GM10266 (cell line): ENCODE measurements at regions not wholly inside any gene's neighbourhood (a gene's known extent, or its start where the extent isn't known, plus 50 kb on each side); places are given as distances from the start of the nearest gene placed in this dataset.

Source experiments
- DNase-seq: peaks from one replicate; pipeline ENCODE4 v3.0.0; 2012; ENCODE audit errors: extremely low spot score
- TF ChIP-seq, protein P1 (sequence below): IDR thresholded peaks from 2 replicates; pipeline ENCODE4 v1.5.1; 2012; ENCODE audit warnings: mild to moderate bottlenecking, low read depth; ENCODE audit not compliant: control insufficient read depth, insufficient read depth; ENCODE audit errors: missing control alignments

DNA sequence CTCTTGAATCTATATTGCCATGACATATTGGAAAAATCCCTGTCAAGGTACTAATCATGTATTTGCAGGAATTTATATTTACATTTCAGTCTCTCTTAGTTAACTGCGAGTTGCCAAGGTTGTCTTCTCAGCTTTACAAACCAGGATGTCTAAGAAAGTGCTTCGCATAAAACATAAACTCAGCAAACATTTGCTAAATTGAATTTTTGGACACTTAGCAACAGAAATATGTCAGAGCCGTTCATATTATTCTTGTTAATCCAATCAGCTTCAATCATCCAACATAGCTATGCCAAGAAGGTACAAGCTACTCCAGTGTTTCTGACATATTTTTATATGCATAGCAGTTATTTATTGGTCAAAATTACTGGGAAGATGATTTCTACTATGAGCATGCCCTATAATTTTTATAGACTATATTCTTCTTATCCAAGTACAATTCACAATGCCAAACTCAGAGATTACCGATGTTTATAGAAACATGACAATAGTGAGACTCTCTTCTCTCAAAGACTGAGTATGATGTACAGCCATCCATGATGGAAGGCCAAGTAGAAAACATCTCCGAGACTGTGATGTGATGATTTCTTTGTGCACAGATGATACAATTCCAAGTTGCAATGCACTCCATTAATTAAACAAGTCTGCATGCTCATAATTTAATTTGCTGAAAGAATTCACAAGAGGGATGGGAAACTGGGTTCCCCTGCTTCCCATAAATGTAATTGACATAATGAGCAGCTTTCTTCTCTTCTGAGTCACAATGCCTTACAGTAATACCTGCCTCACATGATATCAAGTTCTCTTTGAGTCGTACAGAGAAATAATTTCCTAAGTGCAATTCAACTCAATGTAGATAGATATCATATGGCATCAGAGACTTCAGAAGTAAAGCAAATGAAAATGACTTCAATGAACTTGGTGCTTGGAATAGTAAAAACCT is 776.3 kb downstream of the EFNB2 start:
- TF ChIP-seq, protein P1, sequence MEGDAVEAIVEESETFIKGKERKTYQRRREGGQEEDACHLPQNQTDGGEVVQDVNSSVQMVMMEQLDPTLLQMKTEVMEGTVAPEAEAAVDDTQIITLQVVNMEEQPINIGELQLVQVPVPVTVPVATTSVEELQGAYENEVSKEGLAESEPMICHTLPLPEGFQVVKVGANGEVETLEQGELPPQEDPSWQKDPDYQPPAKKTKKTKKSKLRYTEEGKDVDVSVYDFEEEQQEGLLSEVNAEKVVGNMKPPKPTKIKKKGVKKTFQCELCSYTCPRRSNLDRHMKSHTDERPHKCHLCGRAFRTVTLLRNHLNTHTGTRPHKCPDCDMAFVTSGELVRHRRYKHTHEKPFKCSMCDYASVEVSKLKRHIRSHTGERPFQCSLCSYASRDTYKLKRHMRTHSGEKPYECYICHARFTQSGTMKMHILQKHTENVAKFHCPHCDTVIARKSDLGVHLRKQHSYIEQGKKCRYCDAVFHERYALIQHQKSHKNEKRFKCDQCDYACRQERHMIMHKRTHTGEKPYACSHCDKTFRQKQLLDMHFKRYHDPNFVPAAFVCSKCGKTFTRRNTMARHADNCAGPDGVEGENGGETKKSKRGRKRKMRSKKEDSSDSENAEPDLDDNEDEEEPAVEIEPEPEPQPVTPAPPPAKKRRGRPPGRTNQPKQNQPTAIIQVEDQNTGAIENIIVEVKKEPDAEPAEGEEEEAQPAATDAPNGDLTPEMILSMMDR, result no peak
- no peak for DNase-seq

DNA sequence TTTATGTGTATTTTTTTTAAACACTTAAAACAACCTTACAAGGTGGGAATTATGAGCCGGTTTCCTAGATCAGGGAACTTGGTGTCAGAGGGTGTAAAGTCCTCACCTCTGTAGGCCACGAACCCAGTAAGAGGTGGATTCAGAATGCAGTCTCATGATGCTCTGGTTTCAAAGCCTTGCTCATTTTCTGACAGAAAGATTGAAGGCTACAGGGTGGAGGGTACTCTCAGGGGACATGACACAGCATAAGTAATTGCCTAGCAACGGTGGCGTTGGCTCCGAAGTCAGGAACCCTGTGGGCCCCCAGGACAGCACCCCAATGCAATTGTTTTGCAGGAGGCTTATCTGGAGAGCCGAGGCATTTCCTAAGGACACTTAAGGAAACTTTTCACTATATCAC is 794.7 kb downstream of the EFNB2 start:
- TF ChIP-seq, protein P1, result no peak
- no peak for DNase-seq

DNA sequence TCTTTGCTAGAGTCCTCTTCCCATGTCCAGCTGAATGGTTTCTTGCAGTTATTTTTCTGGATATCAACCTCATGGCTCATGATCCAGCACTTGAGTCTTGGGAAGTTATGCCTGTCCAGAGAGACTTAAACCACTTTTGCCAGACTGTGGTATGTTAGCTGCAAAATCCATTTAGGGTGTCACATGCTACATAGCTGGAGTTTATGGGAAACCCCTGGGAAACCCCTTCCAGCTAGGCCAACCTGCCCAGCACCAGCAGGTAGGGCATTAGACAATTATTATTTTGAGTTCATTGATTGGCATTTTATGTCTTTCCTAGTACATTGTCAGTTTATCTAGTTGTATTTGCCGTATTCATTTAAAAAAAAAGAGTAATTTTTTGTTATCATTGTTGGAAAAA is 797.8 kb downstream of the EFNB2 start:
- no peak for DNase-seq
- TF ChIP-seq, protein P1, result no peak

DNA sequence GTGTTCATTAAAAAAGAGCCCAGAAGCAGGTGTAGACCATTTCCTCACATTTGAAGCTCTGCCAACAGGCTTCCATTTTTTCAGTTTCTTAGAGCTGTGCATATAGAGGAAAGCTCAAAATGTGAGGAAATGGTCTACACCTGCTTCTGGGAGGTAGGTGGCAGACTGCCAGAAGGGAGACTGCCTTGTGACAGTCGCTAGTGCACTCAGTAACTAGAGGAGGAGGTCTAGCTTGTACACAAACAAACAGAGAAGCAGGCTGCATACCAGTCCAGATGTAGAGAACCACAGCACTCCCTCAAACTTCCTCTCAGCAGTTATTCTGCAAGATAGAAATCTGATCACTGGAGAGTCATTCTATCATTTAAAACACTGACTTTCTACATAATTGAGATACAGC is 800.2 kb downstream of the EFNB2 start:
- DNase-seq, result no peak
- TF ChIP-seq, protein P1, result no peak

DNA sequence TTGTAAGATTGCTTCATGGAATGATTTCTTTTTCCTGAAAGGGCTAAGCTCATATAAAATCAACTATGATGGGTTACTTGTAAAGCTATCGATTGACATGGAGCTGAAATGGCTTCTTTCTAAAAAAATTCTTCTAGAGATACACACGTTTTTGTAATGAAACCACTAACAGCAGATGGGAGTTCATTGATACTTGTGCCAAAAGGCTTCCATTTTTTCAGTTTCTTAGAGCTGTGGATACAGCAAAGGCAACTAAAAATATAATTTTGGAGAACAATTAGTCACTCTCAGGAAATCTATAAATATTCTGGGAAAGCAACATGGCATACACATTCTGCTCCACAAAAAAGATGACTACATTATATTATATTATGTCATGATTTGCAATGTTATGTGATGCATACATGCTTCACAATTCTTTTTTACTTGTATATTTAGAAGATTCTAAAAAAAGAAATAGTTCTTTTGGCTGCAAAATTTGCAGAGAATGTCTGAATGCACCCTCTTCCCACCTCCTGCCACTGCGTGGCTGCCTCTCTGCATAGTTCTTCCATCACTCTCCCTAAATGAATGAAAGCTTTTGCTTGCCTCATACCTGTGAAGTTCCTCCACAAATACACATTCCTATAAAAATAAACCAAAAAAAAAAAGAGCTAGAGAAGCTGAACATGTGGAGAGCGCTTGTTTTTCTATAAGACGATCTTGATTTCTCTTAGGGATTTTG is 802.5 kb downstream of the EFNB2 start:
- TF ChIP-seq, protein P1, result no peak
- no peak for DNase-seq

DNA sequence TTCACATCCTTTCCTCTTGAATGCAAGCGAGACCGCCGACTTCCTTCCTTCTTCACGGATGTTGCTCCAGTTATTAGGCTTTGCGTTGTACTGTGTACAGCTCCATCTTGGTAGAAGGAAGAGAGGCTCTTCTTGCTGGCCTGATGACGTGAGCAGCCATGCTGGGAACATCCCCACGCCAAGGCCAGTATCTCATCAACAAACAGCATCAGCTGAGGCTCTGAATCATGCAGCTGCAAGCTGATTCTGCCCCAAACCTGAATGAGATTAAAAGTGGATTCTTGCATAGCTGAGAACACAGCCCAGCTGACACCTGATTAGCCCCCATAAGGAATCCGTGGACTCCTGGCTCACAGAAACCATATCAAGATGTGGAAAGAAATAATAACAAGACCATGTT is 809.6 kb downstream of the EFNB2 start:
- no peak for DNase-seq
- TF ChIP-seq, protein P1, result no peak

DNA sequence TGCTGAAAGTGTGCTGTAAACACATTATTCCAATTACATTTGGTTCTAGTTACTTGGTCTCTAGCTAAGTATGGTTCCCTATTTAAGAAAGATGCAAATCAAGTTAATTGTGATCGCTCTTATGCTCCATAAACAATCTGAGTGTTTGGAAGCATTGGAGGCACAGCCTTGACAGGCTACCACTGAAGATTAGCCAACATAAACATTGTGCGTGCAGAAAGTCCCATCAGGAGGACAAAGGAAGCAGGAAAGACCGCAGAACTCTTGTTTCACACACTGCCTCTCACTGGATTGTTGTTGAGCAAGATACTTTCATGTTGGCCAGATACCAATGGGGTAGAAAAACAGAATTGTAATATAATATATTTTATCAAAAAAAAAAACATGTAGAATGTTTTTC is 814.4 kb downstream of the EFNB2 start:
- no peak for DNase-seq
- TF ChIP-seq, protein P1, result no peak
